ENCODE measurements at regions not wholly inside any gene's neighbourhood (a gene's known extent, or its start where the extent isn't known, plus 50 kb on each side); places are given as distances from the start of the nearest gene placed in this dataset.

GRCh38 chr4:12875640-12876243 is 608.4 kb downstream of the RAB28 start:
- H3K4me3 Mint-ChIP-seq, result no peak overlapping the region
- no peaks in the 10 kb centered on the region for H3K9me3 Mint-ChIP-seq (ENCODE audit: insufficient read depth)
- Histone ChIP-seq H4K20me1 (ENCODE audit: control insufficient read depth, insufficient read depth, low read length, poor library complexity, severe bottlenecking) (no peaks in the 10 kb centered on the region), H3K9me3 (ENCODE audit: control extremely low read depth in 1 of 3, control insufficient read depth in 2 of 3, insufficient read depth in 1 of 3, low read length in 2 of 3) (peaks cover 0 to 2% (median 0%) of the 10 kb centered on the region in 3 donors), H3K4me1 (ENCODE audit: control insufficient read depth in 2 of 2, insufficient read depth in 2 of 2, low read length in 2 of 2) (no peaks in the 10 kb centered on the region), H3K4me3 (ENCODE audit: control extremely low read depth in 1 of 5, extremely low read depth in 1 of 5, insufficient read depth in 1 of 5, low read depth in 2 of 5, low read length in 4 of 5) (no peak overlapping the region), H3K9ac (ENCODE audit: low read length) (no peak overlapping the region), H2AFZ (ENCODE audit: insufficient read depth, low read depth, low read length, poor library complexity, severe bottlenecking) (no peak overlapping the region), H3K4me2 (replicated peaks; ENCODE audit: low read depth, low read length, poor library complexity, severe bottlenecking) (no peak overlapping the region), H3K27me3 (replicated peaks in 1 of 4; ENCODE audit: control extremely low read depth in 1 of 4, control insufficient read depth in 3 of 4, insufficient read depth in 4 of 4, low read length in 3 of 4) (no peaks in the 10 kb centered on the region), H3K27ac (ENCODE audit: low read length in 2 of 2) (no peak overlapping the region), H3K36me3 (replicated peaks in 1 of 2; ENCODE audit: control extremely low read depth in 1 of 2, control insufficient read depth in 1 of 2, extremely low read depth in 1 of 2, insufficient read depth in 2 of 2, low read length in 1 of 2) (no peaks in the 10 kb centered on the region), H3K79me2 (ENCODE audit: control insufficient read depth, insufficient read depth, low read length) (no peaks in the 10 kb centered on the region)
- intact Hi-C loops (cut with micrococcal nuclease), result no loop called here
- DNase-seq (no peak), ATAC-seq (ENCODE audit: low read depth) (no peak)
- TF ChIP-seq EZH2 (IDR thresholded peaks at IDR 0.05; ENCODE audit: borderline replicate concordance, insufficient read depth, low read depth, low read length, poor library complexity, severe bottlenecking), result no peak
- TF ChIP-seq CTCF (IDR thresholded peaks at IDR 0.05), result no peak
- ChIA-PET CTCF (no interaction called here), POLR2A (no interaction called here)
- WGBS (ENCODE audit: insufficient coverage), result 71% methylated on average over 1 of the region's 2 CpGs
- H3K4me1 Mint-ChIP-seq, result no peaks in the 10 kb centered on the region
- no peak overlapping the region for H3K27ac Mint-ChIP-seq
- no peaks in the 10 kb centered on the region for H3K27me3 Mint-ChIP-seq

DNA sequence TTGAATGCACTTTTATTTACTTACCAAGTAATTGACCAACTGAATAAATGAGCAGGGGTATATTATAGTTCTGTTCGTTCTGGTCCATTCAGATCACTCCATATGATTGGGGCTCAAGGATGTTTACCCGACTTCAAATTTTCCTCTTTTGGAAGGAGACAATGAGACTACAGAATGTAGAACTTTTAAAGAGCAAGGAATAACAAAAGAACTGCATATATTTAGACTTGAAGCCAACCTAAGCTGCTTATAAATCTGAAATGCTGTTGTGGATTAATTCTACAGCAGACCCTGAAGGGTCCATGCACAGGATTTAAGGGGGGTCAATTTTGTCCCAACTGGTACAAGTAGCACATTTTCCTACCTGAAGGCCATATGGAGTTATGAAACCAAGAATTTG is 610.8 kb downstream of the RAB28 start:
- ChIA-PET CTCF (no interaction called here), POLR2A (no interaction called here)
- Mint-ChIP-seq H3K27me3 (no peaks in the 10 kb centered on the region), H3K4me3 (no peak overlapping the region), H3K4me1 (no peaks in the 10 kb centered on the region), H3K27ac (no peak overlapping the region), H3K9me3 (ENCODE audit: insufficient read depth) (peaks cover 6% of the 10 kb centered on the region)
- DNase-seq (no peak), ATAC-seq (ENCODE audit: low read depth) (no peak)
- no peak overlapping the region for H3K27ac ChIP-seq (ENCODE audit: low read length in 2 of 2)
- no peaks in the 10 kb centered on the region for H3K27me3 ChIP-seq (replicated peaks in 1 of 4; ENCODE audit: control extremely low read depth in 1 of 4, control insufficient read depth in 3 of 4, insufficient read depth in 4 of 4, low read length in 3 of 4)
- no peaks in the 10 kb centered on the region for H3K79me2 ChIP-seq (ENCODE audit: control insufficient read depth, insufficient read depth, low read length)
- no peaks in the 10 kb centered on the region for H3K36me3 ChIP-seq (replicated peaks in 1 of 2; ENCODE audit: control extremely low read depth in 1 of 2, control insufficient read depth in 1 of 2, extremely low read depth in 1 of 2, insufficient read depth in 2 of 2, low read length in 1 of 2)
- H3K9me3 ChIP-seq (ENCODE audit: control extremely low read depth in 1 of 3, control insufficient read depth in 2 of 3, insufficient read depth in 1 of 3, low read length in 2 of 3), result peaks cover 0 to 3% (median 2%) of the 10 kb centered on the region in 3 donors
- H4K20me1 ChIP-seq (ENCODE audit: control insufficient read depth, insufficient read depth, low read length, poor library complexity, severe bottlenecking), result no peaks in the 10 kb centered on the region
- no peak overlapping the region for H3K4me2 ChIP-seq (replicated peaks; ENCODE audit: low read depth, low read length, poor library complexity, severe bottlenecking)
- WGBS (ENCODE audit: insufficient coverage), result no CpG with 5 or more reads among the region's 2 CpGs
- TF ChIP-seq CTCF (IDR thresholded peaks at IDR 0.05) (no peak), EZH2 (IDR thresholded peaks at IDR 0.05; ENCODE audit: borderline replicate concordance, insufficient read depth, low read depth, low read length, poor library complexity, severe bottlenecking) (no peak)
- H3K9ac ChIP-seq (ENCODE audit: low read length), result no peak overlapping the region
- no peak overlapping the region for H3K4me3 ChIP-seq (ENCODE audit: control extremely low read depth in 1 of 5, extremely low read depth in 1 of 5, insufficient read depth in 1 of 5, low read depth in 2 of 5, low read length in 4 of 5)
- intact Hi-C loops (cut with micrococcal nuclease), result no loop called here
- no peak overlapping the region for H2AFZ ChIP-seq (ENCODE audit: insufficient read depth, low read depth, low read length, poor library complexity, severe bottlenecking)
- no peaks in the 10 kb centered on the region for H3K4me1 ChIP-seq (ENCODE audit: control insufficient read depth in 2 of 2, insufficient read depth in 2 of 2, low read length in 2 of 2)

Measured in B cell (primary cell).